ENCODE measurements at regions not wholly inside any gene's neighbourhood (a gene's known extent, or its start where the extent isn't known, plus 50 kb on each side); places are given as distances from the start of the nearest gene placed in this dataset.
"Not testable (repeated sequence)": the region's sequence is repeated elsewhere in the genome, so short reads cannot be mapped to it uniquely, and the experiment has no call there.

GRCh38 chr5:67857502-67857901, 358.1 kb upstream of the PIK3R1 start:
- no peak for DNase-seq (ENCODE audit: low read depth in 1 of 2, low spot score in 1 of 2)
- ChIA-PET POLR2A (no interaction called here), CTCF (no interaction called here)
- Histone ChIP-seq H3K4me1 (no peaks in the 10 kb centered on the region), H3K27ac (no peak overlapping the region), H3K4me2 (no peak overlapping the region), H3K4me3 (no peak overlapping the region), H3K9me3 (no peaks in the 10 kb centered on the region)
- no peak for ATAC-seq
- TF ChIP-seq CBX2 (IDR thresholded peaks at IDR 0.05; ENCODE audit: borderline replicate concordance, low read depth) (no peak), NR3C1 (IDR thresholded peaks at IDR 0.05) (no peak), FOSB (CRISPR knock-in tag; IDR thresholded peaks at IDR 0.05) (no peak), EP300 (IDR thresholded peaks at IDR 0.05) (no peak), PHF8 (IDR thresholded peaks at IDR 0.05; ENCODE audit: borderline replicate concordance, low read depth) (no peak), USF2 (IDR thresholded peaks at IDR 0.05) (no peak), HOXA7 (CRISPR knock-in tag; IDR thresholded peaks at IDR 0.05) (no peak), ZNF302 (CRISPR knock-in tag; IDR thresholded peaks at IDR 0.05) (no peak), CEBPB (IDR thresholded peaks at IDR 0.05) (no peak), CHD2 (IDR thresholded peaks at IDR 0.05; ENCODE audit: low read length, partially characterized antibody) (no peak), RCOR1 (IDR thresholded peaks at IDR 0.05; ENCODE audit: low read depth, low read length) (no peak), MAFK (IDR thresholded peaks at IDR 0.05; ENCODE audit: partially characterized antibody) (no peak), ZC3H11A (IDR thresholded peaks at IDR 0.05) (no peak), ZFP36 (IDR thresholded peaks at IDR 0.05; ENCODE audit: borderline replicate concordance, partially characterized antibody) (no peak)
- WGBS (ENCODE audit: missing lambda C conversion rate): 43% methylated on average over 1 of the region's 1 CpG
- FAIRE-seq: no peak

GRCh38 chr5:67855523-67855922, 360.0 kb upstream of the PIK3R1 start:
- POLR2A ChIA-PET: no interaction called here
- 18% methylated on average over 5 of the region's 5 CpGs for WGBS (ENCODE audit: missing lambda C conversion rate)
- CTCF ChIA-PET: no interaction called here
- no peak overlapping the region for H3K27ac ChIP-seq
- H3K4me3 ChIP-seq: no peak overlapping the region
- ATAC-seq (no peak), FAIRE-seq (no peak), DNase-seq (ENCODE audit: low read depth in 1 of 2, low spot score in 1 of 2) (no peak)
- no peak overlapping the region for H3K4me2 ChIP-seq
- TF ChIP-seq CHD4 (IDR thresholded peaks at IDR 0.05; ENCODE audit: borderline replicate concordance): no peak
- TF ChIP-seq USF2 (IDR thresholded peaks at IDR 0.05): no peak
- TF ChIP-seq GATA3 (IDR thresholded peaks at IDR 0.05; ENCODE audit: borderline replicate concordance): no peak
- TF ChIP-seq MYC (IDR thresholded peaks at IDR 0.05; ENCODE audit: borderline replicate concordance, low read length): no peak
- no peak for TF ChIP-seq EHF (CRISPR knock-in tag; IDR thresholded peaks at IDR 0.05)
- no peak for TF ChIP-seq TP53 (CRISPR knock-in tag; IDR thresholded peaks at IDR 0.05)
- TF ChIP-seq FOSB (CRISPR knock-in tag; IDR thresholded peaks at IDR 0.05): no peak
- TF ChIP-seq RAD21 (conservative IDR thresholded peaks at IDR 0.05 in 1 of 2, IDR thresholded peaks at IDR 0.05 in 1 of 2): no peak
- TF ChIP-seq RFX5 (IDR thresholded peaks at IDR 0.05): no peak
- TF ChIP-seq ZFP36 (IDR thresholded peaks at IDR 0.05; ENCODE audit: borderline replicate concordance, partially characterized antibody): no peak
- TF ChIP-seq KDM5A (IDR thresholded peaks at IDR 0.05): no peak
- no peak for TF ChIP-seq HES2 (IDR thresholded peaks at IDR 0.05)
- no peak for TF ChIP-seq ZNF302 (CRISPR knock-in tag; IDR thresholded peaks at IDR 0.05)
- no peaks in the 10 kb centered on the region for H3K9me3 ChIP-seq
- no peaks in the 10 kb centered on the region for H3K4me1 ChIP-seq

GRCh38 chr5:67850906-67851305, 364.6 kb upstream of the PIK3R1 start:
- POLR2A ChIA-PET; H3K4me1 ChIP-seq; H3K4me2 ChIP-seq; H3K4me3 ChIP-seq; ATAC-seq; CTCF ChIA-PET; H3K9me3 ChIP-seq; DNase-seq (ENCODE audit: low read depth in 1 of 2, low spot score in 1 of 2); H3K27ac ChIP-seq; FAIRE-seq: not testable (repeated sequence)
- WGBS (ENCODE audit: missing lambda C conversion rate): 55% methylated on average over 5 of the region's 5 CpGs
